SK-N-SH (cell line): ENCODE measurements at regions not wholly inside any gene's neighbourhood (a gene's known extent, or its start where the extent isn't known, plus 50 kb on each side); places are given as distances from the start of the nearest gene placed in this dataset.

ENCODE experiments used
- CTCF ChIP-seq: fragments of 200-600 bp; sonication (generic); IDR thresholded peaks from 2 replicates; pipeline ENCODE4 v1.6.1; 2017; ENCODE audit warnings: antibody characterized with exemption, mild to moderate bottlenecking, moderate library complexity
- EZH2phosphoT487 ChIP-seq: fragments of 200-600 bp; sonication (generic); IDR thresholded peaks from 2 replicates; pipeline ENCODE4 v1.6.1; 2017; ENCODE audit warnings: low read depth, mixed run types, mild to moderate bottlenecking, antibody characterized with exemption, moderate library complexity, borderline replicate concordance
- GABPA ChIP-seq: IDR thresholded peaks from 2 replicates; pipeline ENCODE4 v1.4.0; 2012; ENCODE audit warnings: low read depth, mild to moderate bottlenecking
- IRF3 ChIP-seq: fragments of 150-350 bp; IDR thresholded peaks from 2 replicates; pipeline ENCODE4 v1.6.1; 2016; ENCODE audit warnings: mild to moderate bottlenecking, low read depth, low read length
- JUND ChIP-seq: IDR thresholded peaks from 2 replicates; pipeline ENCODE4 v1.4.0; 2012
- MAX ChIP-seq: IDR thresholded peaks from 2 replicates; pipeline ENCODE4 v1.4.0; 2012; ENCODE audit warnings: low read depth
- MXI1 ChIP-seq: IDR thresholded peaks from 2 replicates; pipeline ENCODE4 v1.6.1; 2012; ENCODE audit warnings: mild to moderate bottlenecking, low read depth, low read length, improper control_type of control experiment
- NFIC ChIP-seq: IDR thresholded peaks from 2 replicates; pipeline ENCODE4 v1.4.0; 2012; ENCODE audit warnings: borderline replicate concordance
- POLR2AphosphoS5 ChIP-seq: IDR thresholded peaks from 2 replicates; pipeline ENCODE4 v1.6.1; 2012; ENCODE audit warnings: low read depth, low read length
- RAD21 ChIP-seq: IDR thresholded peaks from 2 replicates; pipeline ENCODE4 v1.6.1; 2012; ENCODE audit warnings: mild to moderate bottlenecking, low read length
- REST ChIP-seq: IDR thresholded peaks from 2 replicates; pipeline ENCODE4 v1.6.1; 2012; ENCODE audit warnings: mild to moderate bottlenecking, low read depth, low read length, moderate library complexity
- RXRA ChIP-seq: IDR thresholded peaks from 2 replicates; pipeline ENCODE4 v1.4.0; 2012; ENCODE audit warnings: low read depth, mild to moderate bottlenecking, borderline replicate concordance
- TEAD4 ChIP-seq: IDR thresholded peaks from 2 replicates; pipeline ENCODE4 v1.4.0; 2012; ENCODE audit warnings: mild to moderate bottlenecking, borderline replicate concordance; ENCODE audit not compliant: insufficient read depth
- YY1 ChIP-seq: IDR thresholded peaks from 2 replicates; pipeline ENCODE4 v1.4.0; 2012; ENCODE audit warnings: low read depth, mild to moderate bottlenecking

GRCh38 chr10:30784524-30784896 is 155.0 kb upstream of the LYZL2 start:
- TF ChIP-seq CTCF: no peak
- TF ChIP-seq RXRA: no peak
- TF ChIP-seq MAX: peak; percentile 68
- TF ChIP-seq TEAD4: no peak
- TF ChIP-seq RAD21: no peak
- TF ChIP-seq NFIC: no peak
- TF ChIP-seq POLR2AphosphoS5: no peak
- TF ChIP-seq IRF3: no peak
- TF ChIP-seq MXI1: no peak
- no peak for TF ChIP-seq EZH2phosphoT487
- TF ChIP-seq GABPA: no peak
- no peak for TF ChIP-seq JUND
- TF ChIP-seq YY1: no peak
- no peak for TF ChIP-seq REST
